Keratinocyte (primary cell): ENCODE measurements at regions not wholly inside any gene's neighbourhood (a gene's known extent, or its start where the extent isn't known, plus 50 kb on each side); places are given as distances from the start of the nearest gene placed in this dataset.

Source experiments
- CTCF ChIP-seq, 3 experiments: IDR thresholded peaks in 1 of 3; conservative IDR thresholded peaks in 1 of 3; optimal IDR thresholded peaks in 1 of 3; 2 replicates in 2 of 3; 3 replicates in 1 of 3; pipeline versions ENCODE3 to v1.5.1; 2011; ENCODE audit warnings: low read length in 3 of 3, mild to moderate bottlenecking in 3 of 3, moderate library complexity in 2 of 3, control low read depth in 1 of 3, inconsistent platforms in 1 of 3; ENCODE audit not compliant: insufficient read depth in 2 of 3; ENCODE audit errors: extremely low read depth in 1 of 3
- EZH2 ChIP-seq: IDR thresholded peaks from one replicate; pipeline ENCODE4 v1.6.1; 2012; ENCODE audit warnings: inconsistent platforms, mild to moderate bottlenecking, low read length, moderate library complexity

GRCh38 chr6:19333936-19334335, 503.2 kb upstream of the ID4 start:
- TF ChIP-seq EZH2 (no peak), CTCF (optimal IDR thresholded peaks at IDR 0.05 in 1 of 3, IDR thresholded peaks at IDR 0.05 in 1 of 3, conservative IDR thresholded peaks at IDR 0.05 in 1 of 3; ENCODE audit: extremely low read depth in 1 of 3, insufficient read depth in 2 of 3, low read length in 3 of 3) (no peak)
